Pancreas (tissue), 10 donors: ENCODE measurements at regions not wholly inside any gene's neighbourhood (a gene's known extent, or its start where the extent isn't known, plus 50 kb on each side); places are given as distances from the start of the nearest gene placed in this dataset.

ENCODE experiments used
- ATAC-seq, 4 donors: fragments of 200-7000 bp; cut with Tn5 transposase; one replicate each; pipeline versions ENCODE4 v1.8.0 to v1.9.1; 2020; ENCODE audit warnings: mild to moderate bottlenecking in 4 of 4, moderate library complexity in 4 of 4
- DNase-seq, 6 donors: peaks; one replicate each; pipeline ENCODE4 v3.0.0-alpha.2; 2020
- FAIRE-seq: peaks from 2 replicates; lab custom pipeline; 2012; peaks lifted over from hg19 to GRCh38; lab: Jason Lieb, UNC
- H3K27ac ChIP-seq, 4 donors: fragments of 200-600 bp; sonication (generic); 1 replicate in 3 of 4; 2 replicates in 1 of 4; pipeline versions ENCODE4 v1.5.0 to v1.8.0; 2020
- H3K27me3 ChIP-seq, 4 donors: fragments of 200-600 bp; one replicate each; pipeline ENCODE4 v1.8.0; 2021
- H3K36me3 ChIP-seq, 3 donors: fragments of 200-600 bp; sonication (generic) in 1 of 3; one replicate each; pipeline versions ENCODE4 v1.5.0 to v1.8.0; 2020 to 2021
- H3K4me1 ChIP-seq, 3 donors: fragments of 200-600 bp; one replicate each; pipeline ENCODE4 v1.8.0; 2021
- H3K4me3 ChIP-seq, 4 donors: fragments of 200-600 bp; sonication (generic) in 2 of 4; one replicate each; pipeline versions ENCODE4 v1.5.0 to v1.8.0; 2020 to 2021
- H3K9me3 ChIP-seq, 4 donors: fragments of 200-600 bp; one replicate each; pipeline ENCODE4 v1.8.0; 2021
- CTCF ChIP-seq, 4 donors: fragments of 200-600 bp; sonication (generic) in 3 of 4; IDR thresholded peaks; one replicate each; pipeline versions ENCODE4 v1.5.0 to v1.8.0; 2021; ENCODE audit warnings: antibody characterized with exemption in 4 of 4
- WGBS, 2 donors: extraction: QIAGEN DNeasy Blood & Tissue Kit; methylation state at CpG; one replicate each; pipeline ENCODE4 v1.1.7; 2013; 5-methylcytosine and 5-hydroxymethylcytosine counted together
- intact Hi-C, 3 donors: fragments of 100-400 bp; cut with DNase I; formaldehyde crosslinking; loops; one replicate each; pipeline versions ENCODE4 v1.11.1 to v1.14.2; 2022
- donor health status: healthy with polysubstance abuse.
- donor health status: DM: no; HTN: no; CAD: no; lungs with moderate emphysema.
- donor health status: DM: no; HTN: no; CAD: no.
- donor health status: control.
- donor health status: control.
- donor health status: Bipolar disorder and iron deficiency.
- donor health status: DM: yes; HTN: yes; CAD: no.
- donor health status: DM: no; HTN: no; CAD: no.
- donor health status: DM: no; HTN: no; CAD: no.
- donor health status: DM: yes; HTN: yes; CAD: no.

DNA sequence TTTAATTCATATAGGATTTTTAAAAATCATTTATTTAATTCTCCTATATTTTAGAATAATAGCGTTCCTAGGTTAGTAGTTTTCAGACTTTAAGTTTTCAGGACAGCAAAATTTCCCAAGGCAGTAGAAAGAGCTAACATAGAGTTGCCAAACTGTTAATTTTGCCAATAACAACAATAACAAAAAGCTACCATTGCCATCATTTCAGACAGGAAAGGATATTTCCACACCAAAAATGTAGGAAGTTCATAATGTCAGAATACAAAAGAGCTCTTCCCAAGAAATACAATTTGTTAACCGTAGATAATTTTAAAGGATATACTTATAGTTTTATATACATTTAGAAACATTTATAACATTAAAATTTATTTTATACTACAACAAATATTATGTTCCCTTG, 81.4 kb upstream of the EEA1 start:
- no peak for FAIRE-seq
- WGBS, 2 donors, result 83 to 87% methylated on average over 2 of the region's 2 CpGs
- no peaks in the 10 kb centered on the region for H3K9me3 ChIP-seq
- H3K27ac ChIP-seq, result no peak overlapping the region
- no peak for ATAC-seq
- intact Hi-C loops, result no loop called here
- H3K4me1 ChIP-seq, result peaks cover 0 to 14% (median under 1%) of the 10 kb centered on the region in 3 donors
- H3K4me3 ChIP-seq, result no peak overlapping the region
- DNase-seq, result no peak
- H3K27me3 ChIP-seq, result no peaks in the 10 kb centered on the region
- TF ChIP-seq CTCF (IDR thresholded peaks at IDR 0.05), result no peak
- H3K36me3 ChIP-seq, result no peaks in the 10 kb centered on the region

DNA sequence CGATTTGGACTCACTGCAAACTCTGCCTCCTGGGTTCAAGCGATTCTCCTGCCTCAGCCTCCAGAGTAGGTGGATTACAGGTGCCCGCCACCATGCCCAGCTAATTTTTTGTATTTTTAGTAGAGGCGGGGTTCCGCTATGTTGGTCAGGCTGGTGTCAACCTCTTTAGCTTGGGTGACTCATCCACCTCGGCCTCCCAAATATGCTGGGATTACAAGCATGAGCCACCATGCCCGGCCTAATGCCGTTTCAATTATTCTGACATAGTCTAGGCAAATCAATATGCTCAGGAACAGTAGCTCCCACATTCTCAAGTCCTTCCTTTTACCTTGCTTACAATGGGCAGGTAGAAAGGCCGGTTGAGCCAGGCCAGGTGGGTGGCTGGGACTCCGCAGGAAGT, 82.0 kb upstream of the EEA1 start:
- Histone ChIP-seq H3K9me3 (no peaks in the 10 kb centered on the region), H3K27ac (no peak overlapping the region), H3K27me3 (no peaks in the 10 kb centered on the region), H3K4me3 (no peak overlapping the region), H3K36me3 (no peaks in the 10 kb centered on the region), H3K4me1 (peaks cover 0 to 15% (median 5%) of the 10 kb centered on the region in 3 donors)
- no peak for ATAC-seq
- DNase-seq, result no peak
- intact Hi-C loops, result no loop called here
- no peak for FAIRE-seq
- WGBS, 2 donors, result 90 to 94% methylated on average over 10 of the region's 10 CpGs
- no peak for TF ChIP-seq CTCF (IDR thresholded peaks at IDR 0.05)

GRCh38 chr12:93015871-93016751, 87.0 kb upstream of the EEA1 start:
- no peaks in the 10 kb centered on the region for H3K9me3 ChIP-seq
- ATAC-seq (peak; percentile 9 to 68 (median 36)), FAIRE-seq (no peak), DNase-seq (peak in 3 of 6 donors; percentile 23 to 32 (median 30))
- peaks cover 5 to 25% (median 21%) of the 10 kb centered on the region in 3 donors for H3K4me1 ChIP-seq
- no peaks in the 10 kb centered on the region for H3K36me3 ChIP-seq
- peak overlapping the region in 3 of 4 donors; percentile 24 to 49 (median 33) for H3K27ac ChIP-seq
- intact Hi-C loops, result no loop called here
- no peaks in the 10 kb centered on the region for H3K27me3 ChIP-seq
- no peak for TF ChIP-seq CTCF (IDR thresholded peaks at IDR 0.05)
- WGBS, 2 donors, result 20 to 28% methylated on average over 4 of the region's 4 CpGs
- no peak overlapping the region for H3K4me3 ChIP-seq

GRCh38 chr12:93016752-93017350, 87.8 kb upstream of the EEA1 start:
- H3K4me1 ChIP-seq, result peaks cover 5 to 29% (median 24%) of the 10 kb centered on the region in 3 donors
- intact Hi-C loops, result no loop called here
- ATAC-seq (no peak), FAIRE-seq (no peak), DNase-seq (no peak)
- WGBS, 2 donors, result 64 to 71% methylated on average over 4 of the region's 4 CpGs
- H3K27me3 ChIP-seq, result no peaks in the 10 kb centered on the region
- H3K9me3 ChIP-seq, result no peaks in the 10 kb centered on the region
- H3K27ac ChIP-seq, result peak overlapping the region in 3 of 4 donors; percentile 12 to 45 (median 24)
- no peak overlapping the region for H3K4me3 ChIP-seq
- no peaks in the 10 kb centered on the region for H3K36me3 ChIP-seq
- TF ChIP-seq CTCF (IDR thresholded peaks at IDR 0.05), result no peak
